ENCODE measurements at regions not wholly inside any gene's neighbourhood (a gene's known extent, or its start where the extent isn't known, plus 50 kb on each side); places are given as distances from the start of the nearest gene placed in this dataset.

GRCh38 chr9:135219676-135220600 lies 132.5 kb downstream of the OLFM1 start:
- no peak for DNase-seq (ENCODE audit: low read depth in 2 of 2)

GRCh38 chr9:135220601-135221575 lies 133.4 kb downstream of the OLFM1 start:
- DNase-seq (ENCODE audit: low read depth in 2 of 2), result no peak

DNA sequence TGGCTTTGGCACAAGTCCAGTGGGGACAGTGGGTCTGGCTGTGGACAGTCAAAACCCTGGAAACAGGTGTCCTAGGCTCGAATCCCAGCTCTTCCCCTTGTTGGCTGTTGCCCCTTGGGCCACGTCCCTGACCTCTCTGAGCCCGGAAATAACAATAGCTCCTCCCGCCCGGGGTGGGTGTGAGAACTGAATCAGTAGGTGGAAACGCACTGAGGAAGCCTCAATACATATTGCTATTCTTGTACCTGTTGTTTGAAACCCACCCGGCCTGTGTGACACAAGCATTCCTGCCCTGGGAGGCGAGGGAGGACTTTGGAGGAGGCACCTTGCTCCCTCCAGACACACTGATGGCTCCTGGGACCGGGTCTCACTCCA lies 134.1 kb downstream of the OLFM1 start:
- DNase-seq (ENCODE audit: low read depth in 2 of 2), result no peak

- no peak for DNase-seq (ENCODE audit: low read depth in 2 of 2)
Measured at GRCh38 chr9:135221951-135222631, 134.6 kb downstream of the OLFM1 start.

GRCh38 chr9:135222881-135223760 lies 135.7 kb downstream of the OLFM1 start:
- no peak for DNase-seq (ENCODE audit: low read depth in 2 of 2)

DNA sequence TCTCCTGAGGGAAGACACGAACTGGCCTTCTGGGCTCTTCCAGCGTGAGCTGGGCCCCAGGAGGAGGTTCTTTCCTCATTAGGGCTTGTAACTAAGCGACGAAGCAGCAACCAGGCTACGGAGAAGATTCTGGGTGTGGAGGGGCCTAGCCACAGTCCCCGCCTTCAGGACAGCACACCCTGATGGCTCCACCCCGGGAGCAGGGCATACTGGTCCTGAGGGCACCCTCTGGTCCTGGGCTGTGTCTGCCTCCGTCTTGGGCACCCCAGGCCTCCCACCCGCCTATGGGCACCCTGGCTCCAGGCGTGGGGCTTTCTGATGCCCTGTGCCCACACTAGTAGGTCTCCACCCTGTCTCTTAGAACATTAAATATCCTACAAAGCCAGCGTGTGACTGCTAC lies 136.4 kb downstream of the OLFM1 start:
- no peak for DNase-seq (ENCODE audit: low read depth in 2 of 2)

- DNase-seq (ENCODE audit: low read depth in 2 of 2), result no peak
Measured at GRCh38 chr9:135224286-135224877, 136.9 kb downstream of the OLFM1 start.

GRCh38 chr9:135224921-135225541 lies 137.6 kb downstream of the OLFM1 start:
- no peak for DNase-seq (ENCODE audit: low read depth in 2 of 2)

GRCh38 chr9:135225619-135226228 lies 138.3 kb downstream of the OLFM1 start:
- no peak for DNase-seq (ENCODE audit: low read depth in 2 of 2)

DNA sequence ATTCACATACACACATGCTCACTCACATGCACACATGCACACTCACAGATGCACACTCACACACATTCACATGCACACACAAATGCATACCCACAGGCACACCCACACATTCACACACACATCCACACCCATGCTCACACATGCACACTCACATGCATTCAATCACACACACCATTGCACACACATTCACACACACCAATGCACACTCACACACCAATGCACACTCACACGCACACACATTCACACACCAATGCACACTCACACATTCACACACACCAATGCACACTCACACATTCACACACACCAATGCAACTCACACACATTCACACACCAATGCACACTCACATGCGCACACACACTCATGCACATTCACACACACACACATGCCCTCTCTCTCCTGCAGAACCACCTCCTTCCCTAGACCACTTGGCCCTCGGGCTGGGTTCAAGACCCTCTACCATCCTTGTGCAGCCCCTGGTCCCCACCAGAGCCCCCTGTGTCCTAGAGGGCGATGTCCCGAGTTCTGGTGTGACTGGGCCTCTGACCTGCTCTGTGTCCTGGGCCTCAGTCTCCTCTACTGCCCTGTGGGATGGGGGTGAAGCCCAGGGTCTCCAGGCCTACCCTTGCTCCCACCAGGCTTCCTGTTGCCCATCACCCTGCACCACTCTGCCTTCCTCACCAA lies 139.0 kb downstream of the OLFM1 start:
- DNase-seq (ENCODE audit: low read depth in 2 of 2), result no peak

- no peak for DNase-seq (ENCODE audit: low read depth in 2 of 2)
Measured at GRCh38 chr9:135227641-135228251, 140.3 kb downstream of the OLFM1 start.

- no peak for DNase-seq (ENCODE audit: low read depth in 2 of 2)
Measured at GRCh38 chr9:135228345-135228982, 141.0 kb downstream of the OLFM1 start.

DNA sequence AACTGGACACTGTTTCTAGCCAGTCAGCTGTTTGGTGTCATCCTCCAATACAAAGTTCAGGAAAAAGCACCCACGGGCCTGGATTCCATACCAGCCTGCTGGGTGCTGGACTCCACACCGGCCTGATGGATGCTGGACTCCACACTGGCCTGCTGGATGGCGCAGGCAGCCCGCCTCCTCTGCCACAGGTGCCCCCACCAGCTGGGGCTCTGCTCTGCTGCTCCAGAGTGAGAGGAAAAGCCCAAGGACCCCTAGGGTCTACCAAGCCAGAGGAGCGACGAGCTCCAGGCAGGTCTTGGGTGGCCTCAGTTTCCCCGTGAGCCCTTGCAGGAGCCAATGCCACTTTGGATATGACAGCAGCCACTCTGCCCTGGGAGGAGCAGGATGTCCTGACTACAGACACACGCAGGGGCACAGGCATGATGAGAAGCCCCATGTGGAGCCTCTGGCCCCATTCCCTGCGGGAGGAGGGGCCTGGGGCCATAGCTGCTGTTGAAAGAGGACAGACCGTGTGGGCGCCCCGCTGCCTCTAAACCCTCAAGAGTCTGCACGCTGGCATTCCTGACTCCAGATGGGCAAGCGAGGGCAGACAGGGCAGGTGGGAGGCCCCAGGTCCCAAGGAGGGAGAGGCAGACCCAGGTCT lies 141.6 kb downstream of the OLFM1 start:
- no peak for DNase-seq (ENCODE audit: low read depth in 2 of 2)

GRCh38 chr9:135229701-135230385 lies 142.4 kb downstream of the OLFM1 start:
- DNase-seq (ENCODE audit: low read depth in 2 of 2), result no peak

GRCh38 chr9:135230386-135230765 lies 142.9 kb downstream of the OLFM1 start:
- DNase-seq (ENCODE audit: low read depth in 2 of 2), result no peak

DNA sequence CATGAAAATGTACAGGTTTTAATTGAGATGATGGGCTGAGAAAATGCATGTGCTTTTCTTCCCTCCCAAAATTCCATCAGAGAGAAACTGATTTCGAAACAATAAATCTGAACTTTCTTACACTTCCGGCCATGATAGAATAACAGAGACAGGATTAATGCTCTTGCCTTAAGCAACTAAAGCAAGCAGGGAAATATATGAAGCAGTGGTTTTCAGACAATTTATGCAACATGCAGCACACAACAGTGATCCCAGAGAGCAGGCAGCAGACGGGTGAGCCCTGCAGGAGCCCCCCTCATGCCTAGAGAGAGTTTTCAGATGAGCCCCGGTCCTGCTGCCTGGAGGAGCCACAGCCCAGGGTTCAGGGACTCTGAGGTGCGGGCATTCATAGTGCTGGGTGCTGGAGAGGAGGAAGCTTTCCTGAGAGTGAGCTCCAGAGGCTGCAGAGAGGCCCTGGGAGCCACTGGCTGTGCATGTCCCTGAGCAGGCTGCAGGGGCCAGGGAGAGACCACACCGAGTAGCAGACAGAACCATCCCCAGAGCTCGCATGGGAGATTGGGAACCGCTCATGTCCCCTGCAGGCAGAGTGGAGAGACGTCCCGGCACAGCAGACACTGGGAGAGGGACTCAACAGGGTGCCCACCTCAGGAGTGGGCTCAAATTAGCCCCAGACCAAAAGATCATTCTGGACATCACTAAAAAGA lies 143.5 kb downstream of the OLFM1 start:
- DNase-seq (ENCODE audit: low read depth in 2 of 2), result no peak

All from stimulated activated CD8-positive, alpha-beta memory T cell treated with anti-CD3 and anti-CD28 coated beads, Interleukin-15, amount 100 ng/mL, for 48 hours (primary cell).